Activated naive CD4-positive, alpha-beta T cell treated with anti-CD3 and anti-CD28 coated beads, Interleukin-2, amount 50 U/mL, for 72 hours (primary cell): ENCODE measurements at regions not wholly inside any gene's neighbourhood (a gene's known extent, or its start where the extent isn't known, plus 50 kb on each side); places are given as distances from the start of the nearest gene placed in this dataset.
A peak's percentile ranks its signal among the peaks of the same experiment; 100 is the strongest.

Experiments used
- ATAC-seq, 2 donors: fragments of 150-1000 bp; cut with Tn5 transposase; 2 replicates each; pipeline ENCODE4 v1.10.0; 2021; ENCODE audit warnings: mild to moderate bottlenecking in 2 of 2, moderate library complexity in 2 of 2
- DNase-seq, 2 donors: peaks; one replicate each; pipeline ENCODE4 v3.0.0; 2021 to 2022; ENCODE audit warnings: low spot score in 2 of 2
- H3K27ac Mint-ChIP-seq, 2 donors: one replicate each; pipeline ENCODE4 v1.8.0; 2022; ENCODE audit warnings: mild to moderate bottlenecking in 2 of 2, mixed read lengths in 2 of 2
- H3K36me3 Mint-ChIP-seq, 2 donors: one replicate each; pipeline ENCODE4 v1.8.0; 2022; ENCODE audit warnings: mixed read lengths in 2 of 2
- H3K9me3 Mint-ChIP-seq, 2 donors: one replicate each; pipeline ENCODE4 v1.8.0; 2022; ENCODE audit warnings: mixed read lengths in 2 of 2

GRCh38 chr18:60060026-60060425 lies 160.2 kb downstream of the PMAIP1 start:
- DNase-seq (no peak), ATAC-seq (no peak)
- H3K9me3 Mint-ChIP-seq: peaks cover 4% of the 10 kb centered on the region in 2 donors
- no peaks in the 10 kb centered on the region for H3K36me3 Mint-ChIP-seq
- no peak overlapping the region for H3K27ac Mint-ChIP-seq

GRCh38 chr18:60059216-60059615 lies 159.4 kb downstream of the PMAIP1 start:
- Mint-ChIP-seq H3K27ac (no peak overlapping the region), H3K9me3 (peaks cover 0 to 4% of the 10 kb centered on the region in 2 donors), H3K36me3 (no peaks in the 10 kb centered on the region)
- DNase-seq (no peak), ATAC-seq (no peak)

DNA sequence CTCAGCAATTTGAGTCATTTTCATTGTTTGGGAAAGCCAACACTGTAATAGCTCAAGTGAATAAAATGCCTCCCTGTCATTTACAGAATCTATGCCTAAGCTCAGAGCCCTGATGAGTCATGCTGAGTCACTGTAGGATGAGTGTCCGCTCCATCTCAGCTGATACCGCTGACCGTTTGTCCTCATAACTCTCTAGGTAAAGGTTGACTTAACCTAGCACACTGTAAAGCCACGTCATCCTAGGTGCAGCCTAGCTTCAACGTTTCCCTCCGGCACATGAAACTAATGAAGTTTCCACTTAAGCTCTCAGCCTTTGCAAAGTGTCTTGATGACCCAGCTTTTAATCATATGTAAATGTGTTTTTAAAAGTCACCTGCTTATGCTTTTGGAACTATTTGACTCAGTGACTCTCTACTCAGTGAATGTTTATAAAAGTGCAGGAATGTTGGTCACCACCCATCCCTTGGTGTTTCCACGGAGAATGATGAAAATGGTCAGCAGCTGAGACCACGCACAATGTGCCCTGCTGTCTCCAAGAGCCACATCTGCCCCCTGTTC lies 154.0 kb downstream of the PMAIP1 start:
- Mint-ChIP-seq H3K9me3 (no peaks in the 10 kb centered on the region), H3K36me3 (no peaks in the 10 kb centered on the region), H3K27ac (peak overlapping the region in 1 of 2 donors; percentile 44)
- ATAC-seq (no peak), DNase-seq (no peak)

DNA sequence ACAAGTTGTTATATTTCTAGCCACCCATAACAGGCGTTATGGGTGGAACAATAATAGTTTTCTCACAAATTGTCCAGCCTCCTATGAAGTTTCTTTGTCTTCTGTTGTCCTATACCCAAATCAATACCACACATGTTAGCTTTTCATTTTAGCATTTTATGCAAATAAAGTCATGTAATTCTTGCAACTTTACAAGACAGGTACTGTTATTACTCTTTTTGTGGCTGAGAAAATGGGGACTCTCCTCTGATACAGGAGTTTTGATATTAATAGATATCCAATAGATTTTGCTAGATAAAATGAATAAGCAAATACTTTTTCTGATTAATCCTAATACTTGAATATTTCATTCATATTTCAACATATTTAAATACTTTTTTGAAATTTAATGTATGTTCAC lies 151.0 kb downstream of the PMAIP1 start:
- ATAC-seq: no peak
- no peaks in the 10 kb centered on the region for H3K9me3 Mint-ChIP-seq

DNA sequence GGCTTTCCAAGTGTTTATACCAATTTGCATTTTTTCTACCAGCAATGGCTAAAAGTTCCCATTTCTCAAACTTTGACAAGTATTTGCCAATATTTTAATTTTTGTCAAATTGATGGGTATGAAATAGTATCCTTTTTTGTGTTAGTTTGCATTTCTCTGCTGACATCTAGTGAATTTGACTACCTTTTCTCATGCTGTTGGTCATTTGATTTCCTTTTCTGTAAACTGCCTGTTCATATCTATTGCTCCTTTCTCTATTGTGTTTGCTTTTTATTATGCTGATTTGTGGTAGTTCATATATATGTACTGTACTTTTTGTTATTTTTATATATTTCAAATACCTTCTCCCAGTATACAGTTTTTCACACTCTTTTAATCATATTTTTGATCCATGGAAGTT lies 149.4 kb downstream of the PMAIP1 start:
- Mint-ChIP-seq H3K9me3 (no peaks in the 10 kb centered on the region), H3K27ac (no peak overlapping the region), H3K36me3 (no peaks in the 10 kb centered on the region)
- ATAC-seq (no peak), DNase-seq (no peak)

More for the DNA sequence above, 151.0 kb downstream of the PMAIP1 start:
- no peak for DNase-seq
- Mint-ChIP-seq H3K36me3 (no peaks in the 10 kb centered on the region), H3K27ac (no peak overlapping the region)

- H3K36me3 Mint-ChIP-seq: no peaks in the 10 kb centered on the region
- no peaks in the 10 kb centered on the region for H3K9me3 Mint-ChIP-seq
- no peak for ATAC-seq
- no peak overlapping the region for H3K27ac Mint-ChIP-seq
- DNase-seq: no peak
Measured at GRCh38 chr18:60047556-60047955, 147.8 kb downstream of the PMAIP1 start.

DNA sequence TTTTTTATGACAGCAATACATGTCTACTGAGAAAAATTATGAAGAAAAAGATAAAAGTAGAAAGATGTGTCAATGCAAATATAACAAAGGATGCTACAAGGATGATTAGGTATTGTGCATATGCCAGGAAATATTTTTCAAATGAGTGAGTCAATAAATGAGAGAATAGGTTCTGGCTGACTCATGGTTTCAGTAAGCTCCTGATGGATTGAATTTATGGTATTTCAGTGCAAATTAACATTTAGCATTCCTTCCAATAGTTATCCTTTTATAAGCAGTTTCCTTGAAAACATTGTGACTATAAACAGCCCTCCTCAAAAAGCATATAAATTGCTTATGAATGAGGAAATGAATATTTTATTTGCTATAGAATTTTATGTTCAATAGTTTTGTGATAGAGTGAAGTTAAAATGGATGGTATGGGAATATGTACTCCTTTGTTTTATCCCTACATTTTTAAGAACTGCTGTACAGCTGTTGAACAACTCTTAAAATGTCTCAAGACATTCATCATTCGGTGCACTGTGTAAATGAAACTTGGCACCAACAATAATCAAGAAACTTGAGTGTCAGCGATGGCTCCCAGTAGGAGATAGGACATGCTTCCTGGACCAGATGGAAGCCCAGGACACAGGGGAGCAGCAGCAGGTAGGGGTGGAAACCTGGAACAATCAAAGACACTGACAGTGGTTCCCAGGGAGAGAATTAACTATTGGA lies 144.7 kb downstream of the PMAIP1 start:
- no peaks in the 10 kb centered on the region for H3K9me3 Mint-ChIP-seq
- DNase-seq (no peak), ATAC-seq (no peak)
- H3K27ac Mint-ChIP-seq: no peak overlapping the region
- H3K36me3 Mint-ChIP-seq: no peaks in the 10 kb centered on the region

DNA sequence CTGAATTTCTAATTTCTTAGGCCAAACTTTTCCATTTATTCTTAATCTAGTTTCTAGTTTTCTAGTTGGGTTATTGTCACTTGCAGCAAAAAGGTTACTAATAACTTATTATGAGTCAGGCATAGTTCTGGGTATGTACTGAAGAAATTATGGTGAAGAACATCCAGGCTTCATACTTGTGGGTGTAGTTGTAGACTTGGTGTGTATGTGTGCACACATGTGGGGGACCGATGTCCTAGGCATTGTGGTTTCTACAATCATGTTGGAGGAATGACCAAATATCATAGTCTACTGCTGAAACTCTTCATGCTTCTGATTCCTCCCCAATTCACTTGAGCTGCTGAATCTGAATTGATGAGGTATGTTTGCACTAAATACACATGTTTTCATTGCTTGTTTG lies 141.2 kb downstream of the PMAIP1 start:
- ATAC-seq: no peak
- Mint-ChIP-seq H3K27ac (no peak overlapping the region), H3K36me3 (no peaks in the 10 kb centered on the region), H3K9me3 (no peaks in the 10 kb centered on the region)
- no peak for DNase-seq

DNA sequence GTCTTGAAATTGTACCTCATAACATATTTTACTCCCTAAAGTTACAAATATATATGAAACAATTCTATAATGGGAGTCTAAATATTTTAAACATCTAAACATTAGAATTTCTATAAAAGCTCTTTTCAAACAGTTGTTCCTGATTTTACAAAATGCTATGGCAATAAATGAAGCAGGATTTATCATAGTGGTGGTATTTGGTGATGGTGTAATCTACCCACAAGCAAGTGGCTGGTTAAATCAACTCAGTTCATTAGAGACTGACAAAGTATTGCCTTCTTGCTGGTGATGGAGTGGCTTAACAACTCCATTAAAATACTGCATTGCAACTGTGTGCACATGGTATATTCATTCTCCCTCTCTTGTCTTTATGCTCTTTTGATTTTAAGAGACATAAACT lies 138.9 kb downstream of the PMAIP1 start:
- DNase-seq: no peak
- no peak for ATAC-seq
- Mint-ChIP-seq H3K27ac (no peak overlapping the region), H3K9me3 (no peaks in the 10 kb centered on the region), H3K36me3 (no peaks in the 10 kb centered on the region)

DNA sequence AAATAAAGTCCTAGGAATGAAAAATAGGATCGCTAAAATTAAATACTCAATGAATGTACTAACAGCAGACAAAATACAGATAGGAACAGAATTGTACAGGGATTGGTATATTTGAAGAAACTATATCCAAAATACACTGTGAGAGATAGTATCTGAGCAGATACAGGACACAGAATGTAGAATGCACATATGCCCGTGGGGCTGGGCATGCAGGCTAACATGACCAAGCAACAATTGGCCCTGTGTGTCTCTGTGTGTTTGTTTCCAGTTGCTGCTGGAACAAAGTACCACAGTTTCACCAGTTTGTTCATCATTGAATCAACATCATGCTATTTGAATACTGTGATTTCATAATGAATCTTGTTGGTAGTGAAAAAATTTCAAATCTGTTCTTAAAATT lies 127.6 kb downstream of the PMAIP1 start:
- ATAC-seq: no peak
- no peak for DNase-seq
- Mint-ChIP-seq H3K9me3 (no peaks in the 10 kb centered on the region), H3K36me3 (no peaks in the 10 kb centered on the region), H3K27ac (no peak overlapping the region)

DNA sequence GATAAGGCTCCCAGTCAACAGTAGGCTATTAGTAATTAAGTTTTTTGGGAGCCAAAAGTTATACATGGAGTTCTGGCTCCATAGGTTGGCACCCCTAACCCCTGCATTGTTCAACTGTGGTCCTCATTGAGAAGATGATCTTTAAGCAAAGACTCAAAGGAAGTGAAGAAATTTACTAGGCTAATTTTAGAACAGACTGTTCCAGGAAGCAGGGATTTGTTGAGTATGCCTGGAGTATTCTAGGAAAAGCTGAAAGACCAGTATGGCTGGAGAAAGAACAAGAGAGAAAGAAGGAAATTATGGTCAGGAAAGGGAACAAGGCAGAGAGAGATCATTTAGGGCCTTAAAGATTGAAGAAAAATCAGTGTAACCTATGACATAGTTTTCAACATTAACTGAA lies 125.1 kb downstream of the PMAIP1 start:
- DNase-seq (no peak), ATAC-seq (no peak)
- no peaks in the 10 kb centered on the region for H3K36me3 Mint-ChIP-seq
- H3K9me3 Mint-ChIP-seq: no peaks in the 10 kb centered on the region
- H3K27ac Mint-ChIP-seq: no peak overlapping the region

DNA sequence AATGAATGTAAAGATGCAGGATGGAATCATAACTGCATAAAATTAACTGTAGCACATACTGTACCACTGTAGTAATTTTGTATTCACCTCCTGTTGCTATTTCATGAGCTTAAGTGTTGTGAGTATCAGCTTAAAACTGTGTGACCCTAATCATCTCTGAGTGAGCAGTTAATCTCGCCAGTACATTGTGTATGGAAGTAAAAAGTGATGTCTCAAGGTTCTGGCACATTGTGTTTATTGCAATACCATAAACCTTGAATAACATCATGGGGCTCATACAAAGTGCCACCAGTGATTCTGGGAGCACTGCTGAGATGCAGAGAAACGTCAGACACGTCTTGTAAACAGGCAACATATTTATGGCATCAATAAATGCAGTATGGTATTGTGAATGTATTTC lies 124.5 kb downstream of the PMAIP1 start:
- no peak for ATAC-seq
- DNase-seq: no peak
- H3K27ac Mint-ChIP-seq: no peak overlapping the region
- H3K9me3 Mint-ChIP-seq: no peaks in the 10 kb centered on the region
- no peaks in the 10 kb centered on the region for H3K36me3 Mint-ChIP-seq

- no peaks in the 10 kb centered on the region for H3K9me3 Mint-ChIP-seq
- no peak for DNase-seq
Measured at GRCh38 chr18:60022671-60023276, 123.0 kb downstream of the PMAIP1 start.

DNA sequence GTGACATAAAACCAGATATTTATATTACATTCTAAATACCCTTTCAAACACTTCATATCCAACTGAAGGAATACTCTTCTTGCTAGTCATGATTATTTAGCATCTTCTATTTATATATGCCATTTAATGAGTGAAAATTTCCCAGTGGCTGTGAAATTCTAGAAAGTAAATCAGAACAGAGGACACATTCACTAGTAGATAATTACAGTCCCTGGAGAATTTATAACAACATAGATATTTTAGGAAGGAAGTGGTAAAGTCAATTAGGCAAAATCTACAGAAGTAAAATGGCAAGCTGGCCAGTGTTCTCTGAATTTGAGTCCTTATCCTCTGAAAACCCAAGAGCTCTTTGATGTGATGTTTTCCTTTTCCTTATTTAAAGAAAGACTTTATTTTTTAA lies 121.8 kb downstream of the PMAIP1 start:
- no peak for DNase-seq
- Mint-ChIP-seq H3K36me3 (no peaks in the 10 kb centered on the region), H3K27ac (no peak overlapping the region), H3K9me3 (no peaks in the 10 kb centered on the region)
- no peak for ATAC-seq

More at GRCh38 chr18:60022671-60023276, 123.0 kb downstream of the PMAIP1 start:
- no peak for ATAC-seq
- Mint-ChIP-seq H3K36me3 (no peaks in the 10 kb centered on the region), H3K27ac (no peak overlapping the region)

GRCh38 chr18:60020107-60020925 lies 120.5 kb downstream of the PMAIP1 start:
- no peak for DNase-seq
- no peak overlapping the region for H3K27ac Mint-ChIP-seq
- no peak for ATAC-seq
- H3K36me3 Mint-ChIP-seq: no peaks in the 10 kb centered on the region
- H3K9me3 Mint-ChIP-seq: no peaks in the 10 kb centered on the region

- H3K27ac Mint-ChIP-seq: no peak overlapping the region
- no peak for DNase-seq
- H3K36me3 Mint-ChIP-seq: no peaks in the 10 kb centered on the region
- H3K9me3 Mint-ChIP-seq: no peaks in the 10 kb centered on the region
- ATAC-seq: no peak
Measured at GRCh38 chr18:60019463-60019840, 119.7 kb downstream of the PMAIP1 start.
